Ascending aorta (tissue), 2 donors: ENCODE measurements at regions not wholly inside any gene's neighbourhood (a gene's known extent, or its start where the extent isn't known, plus 50 kb on each side); places are given as distances from the start of the nearest gene placed in this dataset.
"Not testable (repeated sequence)": the region's sequence is repeated elsewhere in the genome, so short reads cannot be mapped to it uniquely, and the experiment has no call there.

ENCODE experiments used
- DNase-seq, 2 donors: peaks; one replicate each; pipeline ENCODE4 v3.0.0-alpha.2; 2019; ENCODE audit warnings: low spot score in 2 of 2
- H3K27ac ChIP-seq, 2 donors: fragments of 200-600 bp; sonication (generic); one replicate each; pipeline ENCODE4 v1.5.1; 2016 to 2017; ENCODE audit warnings: mild to moderate bottlenecking in 1 of 2
- H3K27me3 ChIP-seq: fragments of 200-600 bp; sonication (generic); one replicate; pipeline ENCODE4 v1.5.1; 2017
- H3K36me3 ChIP-seq, 2 donors: fragments of 200-600 bp; sonication (generic); one replicate each; pipeline ENCODE4 v1.5.1; 2016
- H3K4me1 ChIP-seq, 2 donors: fragments of 200-600 bp; sonication (generic); one replicate each; pipeline ENCODE4 v1.5.1; 2016 to 2017; ENCODE audit warnings: mild to moderate bottlenecking in 1 of 2
- H3K4me3 ChIP-seq, 2 donors: fragments of 200-600 bp; sonication (generic); one replicate each; pipeline ENCODE4 v1.5.1; 2016 to 2017; ENCODE audit warnings: mild to moderate bottlenecking in 1 of 2
- H3K9me3 ChIP-seq, 2 donors: fragments of 200-600 bp; sonication (generic); one replicate each; pipeline ENCODE4 v1.5.1; 2016
- CTCF ChIP-seq, 3 experiments: fragments of 200-600 bp in 2 of 3; fragments of 450-650 bp in 1 of 3; sonication (generic) in 2 of 3; IDR thresholded peaks; one replicate each; pipeline ENCODE4 v1.5.1; 2016 to 2019; ENCODE audit warnings: antibody characterized with exemption in 3 of 3, mild to moderate bottlenecking in 1 of 3, moderate library complexity in 1 of 3
- intact Hi-C: fragments of 100-400 bp; cut with DNase I; formaldehyde crosslinking; loops from one replicate; pipeline ENCODE4 v1.15.1; 2023

GRCh38 chr18:43341014-43341413 is 63.7 kb upstream of the SYT4 start:
- no peak for DNase-seq
- TF ChIP-seq CTCF (IDR thresholded peaks at IDR 0.05) = no peak
- Histone ChIP-seq H3K27ac (no peak overlapping the region), H3K27me3 (no peaks in the 10 kb centered on the region), H3K9me3 (peaks cover 0 to 8% of the 10 kb centered on the region in 2 donors), H3K36me3 (no peaks in the 10 kb centered on the region), H3K4me1 (no peaks in the 10 kb centered on the region), H3K4me3 (no peak overlapping the region)
- intact Hi-C loops = no loop called here

GRCh38 chr18:43350176-43350575 is 72.9 kb upstream of the SYT4 start:
- H3K9me3 ChIP-seq = no peaks in the 10 kb centered on the region
- no peaks in the 10 kb centered on the region for H3K4me1 ChIP-seq
- H3K4me3 ChIP-seq = no peak overlapping the region
- no peak overlapping the region for H3K27ac ChIP-seq
- no peaks in the 10 kb centered on the region for H3K27me3 ChIP-seq
- H3K36me3 ChIP-seq = no peaks in the 10 kb centered on the region
- TF ChIP-seq CTCF (IDR thresholded peaks at IDR 0.05) = no peak
- intact Hi-C loops = no loop called here
- DNase-seq = no peak

DNA sequence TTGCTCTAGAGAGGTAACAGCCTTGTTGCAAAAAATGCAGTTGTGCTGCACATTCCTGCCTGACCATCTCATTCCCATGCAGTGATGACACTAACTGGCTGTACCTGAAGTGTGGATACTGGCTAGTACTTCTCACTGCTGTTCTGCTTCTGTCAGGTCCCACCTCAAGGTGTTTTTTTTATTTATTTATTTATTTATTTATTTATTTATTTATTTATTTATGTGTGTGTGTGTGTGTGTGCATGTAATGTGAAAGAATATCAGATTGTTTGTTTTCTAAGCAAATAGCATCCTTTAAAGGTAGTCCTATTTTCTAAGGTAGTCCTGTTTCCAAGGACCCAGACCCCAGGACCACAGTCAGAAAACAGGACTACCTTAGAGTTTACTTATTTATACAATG is 87.2 kb upstream of the SYT4 start:
- Histone ChIP-seq H3K36me3 (no peaks in the 10 kb centered on the region), H3K27me3 (no peaks in the 10 kb centered on the region), H3K27ac (no peak overlapping the region), H3K4me3 (no peak overlapping the region), H3K9me3 (no peaks in the 10 kb centered on the region), H3K4me1 (no peaks in the 10 kb centered on the region)
- intact Hi-C loops = no loop called here
- TF ChIP-seq CTCF (IDR thresholded peaks at IDR 0.05) = no peak
- no peak for DNase-seq

DNA sequence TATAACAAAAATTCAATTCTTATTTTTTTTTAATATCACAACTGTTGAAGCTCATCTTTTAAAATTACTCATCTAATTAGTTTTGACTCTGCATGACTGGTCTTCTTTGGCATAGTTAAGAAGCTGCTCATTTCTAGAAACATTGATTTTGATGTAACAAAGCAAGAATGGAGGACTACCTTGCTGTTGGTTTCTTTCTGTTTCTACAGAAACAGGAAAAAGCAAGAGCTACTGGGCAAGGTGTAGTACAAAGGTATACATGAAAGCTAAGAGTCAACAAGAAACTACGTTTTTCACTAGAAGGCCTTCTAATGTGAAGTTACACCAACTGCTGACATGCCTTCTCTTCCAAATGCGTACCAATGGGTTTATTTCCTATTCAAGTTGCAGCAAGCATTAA is 90.6 kb upstream of the SYT4 start:
- no peak for TF ChIP-seq CTCF (IDR thresholded peaks at IDR 0.05)
- intact Hi-C loops = no loop called here
- no peak for DNase-seq
- Histone ChIP-seq H3K4me3 (no peak overlapping the region), H3K27me3 (no peaks in the 10 kb centered on the region), H3K36me3 (no peaks in the 10 kb centered on the region), H3K4me1 (no peaks in the 10 kb centered on the region), H3K27ac (no peak overlapping the region), H3K9me3 (no peaks in the 10 kb centered on the region)

DNA sequence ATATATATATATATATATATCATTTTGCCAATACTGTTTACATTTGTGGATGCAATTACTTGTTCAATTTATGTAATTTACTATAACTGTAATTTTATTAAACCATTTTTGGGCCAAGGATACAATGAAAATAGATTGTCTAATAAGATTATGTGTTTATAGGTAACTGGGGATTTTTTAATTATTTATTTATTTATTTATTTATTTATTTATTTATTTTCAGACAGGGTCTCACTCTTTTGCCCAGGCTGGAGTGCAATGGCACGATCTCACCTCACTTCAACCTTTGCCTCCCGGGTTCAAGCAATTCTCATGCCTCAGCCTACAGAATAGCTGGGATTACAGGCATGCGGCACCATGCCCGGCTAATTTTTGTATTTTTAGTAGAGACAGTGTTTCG is 92.0 kb upstream of the SYT4 start:
- intact Hi-C loops, DNase-seq, H3K27ac ChIP-seq, H3K4me1 ChIP-seq, H3K9me3 ChIP-seq, H3K4me3 ChIP-seq, H3K27me3 ChIP-seq, H3K36me3 ChIP-seq: not testable (repeated sequence)

DNA sequence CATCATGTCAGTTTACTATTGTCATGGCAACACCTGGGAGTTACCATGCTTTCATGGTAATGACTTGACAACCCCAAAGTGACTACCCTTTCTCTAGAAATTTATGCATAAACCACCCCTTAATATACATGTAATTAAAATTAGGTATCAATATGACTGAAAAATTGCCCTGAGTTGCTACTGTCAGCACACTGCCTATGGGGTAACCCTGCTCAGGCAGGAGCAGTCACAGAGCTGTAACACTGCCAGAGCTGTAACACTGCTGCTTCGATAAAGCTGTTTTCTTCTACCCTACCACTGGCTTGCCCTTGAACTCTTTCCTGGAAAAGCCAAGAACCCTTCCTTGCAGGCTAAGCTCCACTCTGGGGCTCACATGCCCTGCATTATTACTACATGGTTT is 95.5 kb upstream of the SYT4 start:
- intact Hi-C loops = no loop called here
- H3K9me3 ChIP-seq = no peaks in the 10 kb centered on the region
- no peak overlapping the region for H3K27ac ChIP-seq
- H3K4me3 ChIP-seq = no peak overlapping the region
- H3K36me3 ChIP-seq = no peaks in the 10 kb centered on the region
- no peaks in the 10 kb centered on the region for H3K27me3 ChIP-seq
- H3K4me1 ChIP-seq = no peaks in the 10 kb centered on the region
- TF ChIP-seq CTCF (IDR thresholded peaks at IDR 0.05) = no peak
- no peak for DNase-seq
